SK-N-SH treated with all-trans-retinoic acid at 6 μM for 48 hours (cell line): ENCODE measurements at regions not wholly inside any gene's neighbourhood (a gene's known extent, or its start where the extent isn't known, plus 50 kb on each side); places are given as distances from the start of the nearest gene placed in this dataset.

Experiments
- ARNTL ChIP-seq: fragments of 450-650 bp; formaldehyde crosslinking; IDR thresholded peaks from 2 replicates; pipeline ENCODE4 v1.5.0; 2020; ENCODE audit warnings: low read depth, mild to moderate bottlenecking, moderate library complexity, borderline replicate concordance
- CSDC2 ChIP-seq: fragments of 250-450 bp; sonication (Bioruptor Pico); IDR thresholded peaks from 2 replicates; pipeline ENCODE4 v1.5.0; 2020; ENCODE audit warnings: mild to moderate bottlenecking, moderate library complexity
- PATZ1 ChIP-seq: fragments of 250-450 bp; sonication (Bioruptor Pico); IDR thresholded peaks from 2 replicates; pipeline ENCODE4 v1.8.0; 2020; ENCODE audit warnings: mild to moderate bottlenecking, moderate library complexity, borderline replicate concordance
- PPARA ChIP-seq: fragments of 250-450 bp; sonication (Bioruptor Pico); IDR thresholded peaks from 2 replicates; pipeline ENCODE4 v1.5.0; 2020; ENCODE audit warnings: mild to moderate bottlenecking, borderline replicate concordance
- RARB ChIP-seq: fragments of 250-450 bp; sonication (Bioruptor Pico); IDR thresholded peaks from 2 replicates; pipeline ENCODE4 v1.8.0; 2021; ENCODE audit warnings: mild to moderate bottlenecking, moderate library complexity
- SNAI2 ChIP-seq: fragments of 250-450 bp; sonication (Bioruptor Pico); IDR thresholded peaks from 2 replicates; pipeline ENCODE4 v1.5.0; 2020; ENCODE audit warnings: mild to moderate bottlenecking, moderate library complexity
- ZC3H10 ChIP-seq: fragments of 250-450 bp; sonication (Bioruptor Pico); IDR thresholded peaks from 2 replicates; pipeline ENCODE4 v1.5.1; 2021; ENCODE audit warnings: mild to moderate bottlenecking, moderate library complexity
- ZFP3 ChIP-seq: fragments of 250-450 bp; sonication (Bioruptor Pico); IDR thresholded peaks from 2 replicates; pipeline ENCODE4 v1.5.0; 2020; ENCODE audit warnings: mild to moderate bottlenecking, moderate library complexity
- ZNF8 ChIP-seq: fragments of 450-650 bp; formaldehyde crosslinking; IDR thresholded peaks from 2 replicates; pipeline ENCODE4 v1.5.0; 2020; ENCODE audit warnings: mild to moderate bottlenecking, moderate library complexity

DNA sequence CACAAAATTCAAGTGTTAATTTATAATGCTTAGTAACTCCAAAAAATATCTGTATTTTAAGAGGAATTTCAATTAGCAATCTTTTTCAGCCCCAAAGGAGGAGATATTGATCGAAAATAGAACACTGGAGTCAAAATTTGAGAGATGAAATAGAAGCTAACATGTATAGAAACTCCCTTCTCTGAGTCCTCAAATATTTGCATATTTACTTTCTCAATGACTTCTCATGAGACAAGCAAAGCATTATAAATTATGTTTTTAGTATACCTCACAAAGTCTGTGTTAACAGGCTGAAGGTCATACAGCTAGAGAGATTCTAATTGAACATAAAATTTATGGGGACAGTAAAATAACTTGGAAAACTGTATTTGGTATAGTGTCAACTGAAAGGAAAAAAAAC, 260.5 kb downstream of the GPAM start:
- TF ChIP-seq PATZ1 (CRISPR knock-in tag) (no peak), CSDC2 (no peak), ARNTL (CRISPR knock-in tag) (no peak), ZNF8 (CRISPR knock-in tag) (no peak), ZFP3 (CRISPR knock-in tag) (no peak), ZC3H10 (CRISPR knock-in tag) (no peak), PPARA (CRISPR knock-in tag) (no peak), SNAI2 (CRISPR knock-in tag) (no peak), RARB (no peak)
